Loucy (cell line): ENCODE measurements at regions not wholly inside any gene's neighbourhood (a gene's known extent, or its start where the extent isn't known, plus 50 kb on each side); places are given as distances from the start of the nearest gene placed in this dataset.

Experiments
- H2AFZ ChIP-seq: fragments of 200-600 bp; sonication (generic); 2 replicates; pipeline ENCODE4 v1.6.0; 2016; ENCODE audit warnings: antibody characterized with exemption, mild to moderate bottlenecking, low read length, moderate library complexity
- H3F3A ChIP-seq: fragments of 200-600 bp; 2 replicates; pipeline ENCODE4 v1.6.0; 2016; ENCODE audit warnings: antibody characterized with exemption, low read depth, mild to moderate bottlenecking
- H3K27me3 ChIP-seq: fragments of 200-600 bp; sonication (generic); 2 replicates; pipeline ENCODE4 v1.6.1; 2014; ENCODE audit warnings: low read length, mild to moderate bottlenecking; ENCODE audit not compliant: insufficient read depth, poor library complexity, severe bottlenecking
- H3K36me3 ChIP-seq: fragments of 200-600 bp; sonication (generic); 2 replicates; pipeline ENCODE4 v1.6.1; 2016; ENCODE audit warnings: low read length; ENCODE audit not compliant: insufficient read depth
- H3K4me1 ChIP-seq: fragments of 200-600 bp; sonication (generic); 2 replicates; pipeline ENCODE4 v1.5.1; 2014; ENCODE audit warnings: low read length, mild to moderate bottlenecking; ENCODE audit not compliant: insufficient read depth, poor library complexity, severe bottlenecking
- H3K4me2 ChIP-seq: fragments of 200-600 bp; sonication (generic); 2 replicates; pipeline ENCODE4 v1.6.0; 2014; ENCODE audit warnings: antibody characterized with exemption, low read length, low read depth, mild to moderate bottlenecking; ENCODE audit not compliant: poor library complexity, severe bottlenecking
- H3K4me3 ChIP-seq: fragments of 200-600 bp; sonication (generic); 2 replicates; pipeline ENCODE4 v1.5.1; 2014; ENCODE audit warnings: low read length, mild to moderate bottlenecking, mixed read lengths; ENCODE audit not compliant: poor library complexity, severe bottlenecking
- H3K79me2 ChIP-seq: fragments of 200-600 bp; sonication (generic); 2 replicates; pipeline ENCODE4 v1.6.1; 2014; ENCODE audit warnings: low read length; ENCODE audit not compliant: insufficient read depth
- H3K9ac ChIP-seq: fragments of 200-600 bp; sonication (generic); 2 replicates; pipeline ENCODE4 v1.6.0; 2014; ENCODE audit warnings: mild to moderate bottlenecking, low read depth, low read length, moderate library complexity; ENCODE audit not compliant: poor library complexity, severe bottlenecking
- H3K9me2 ChIP-seq: fragments of 200-600 bp; sonication (generic); replicated peaks from 2 replicates; pipeline ENCODE4 v1.6.1; 2016; ENCODE audit warnings: low read depth, low read length, mixed read lengths
- H3K9me3 ChIP-seq: fragments of 200-600 bp; sonication (generic); 2 replicates; pipeline ENCODE4 v1.6.1; 2014; ENCODE audit warnings: mild to moderate bottlenecking, antibody characterized with exemption, low read length, low read depth; ENCODE audit not compliant: insufficient read depth
- H4K20me1 ChIP-seq: fragments of 200-600 bp; sonication (generic); 2 replicates; pipeline ENCODE4 v1.6.0; 2014; ENCODE audit warnings: antibody characterized with exemption, low read length, mild to moderate bottlenecking; ENCODE audit not compliant: insufficient read depth, poor library complexity, severe bottlenecking
- EZH2phosphoT487 ChIP-seq: fragments of 200-600 bp; IDR thresholded peaks from 2 replicates; pipeline ENCODE4 v1.6.1; 2018; ENCODE audit warnings: antibody characterized with exemption, mild to moderate bottlenecking, moderate library complexity, borderline replicate concordance
- TF ChIP-seq, protein P1 (sequence below): fragments of 200-600 bp; sonication (generic); conservative IDR thresholded peaks from 2 replicates; pipeline ENCODE4 v1.5.1; 2014; ENCODE audit warnings: mild to moderate bottlenecking, antibody characterized with exemption, low read length

DNA sequence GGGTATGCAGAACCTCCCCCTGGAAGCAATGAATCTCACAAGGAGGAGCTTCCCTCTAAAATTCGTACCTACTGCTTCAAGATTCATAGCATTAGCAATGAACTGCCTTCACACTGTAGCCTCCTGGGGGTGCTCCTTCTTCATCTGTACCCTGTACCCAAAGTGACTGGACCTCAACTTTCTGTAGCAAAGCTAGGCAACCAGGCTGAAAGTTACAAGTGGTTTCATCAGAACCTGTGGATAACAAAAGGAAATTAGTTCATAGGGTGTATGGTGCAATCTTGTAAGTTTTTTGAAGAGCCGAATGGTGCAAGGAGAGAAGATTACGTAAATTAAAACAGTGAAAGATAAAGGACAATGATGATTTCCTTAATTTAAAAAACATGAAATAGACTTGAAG lies 1541.7 kb upstream of the FLRT2 start:
- H3K27me3 ChIP-seq, result no peaks in the 10 kb centered on the region
- TF ChIP-seq, protein P1, sequence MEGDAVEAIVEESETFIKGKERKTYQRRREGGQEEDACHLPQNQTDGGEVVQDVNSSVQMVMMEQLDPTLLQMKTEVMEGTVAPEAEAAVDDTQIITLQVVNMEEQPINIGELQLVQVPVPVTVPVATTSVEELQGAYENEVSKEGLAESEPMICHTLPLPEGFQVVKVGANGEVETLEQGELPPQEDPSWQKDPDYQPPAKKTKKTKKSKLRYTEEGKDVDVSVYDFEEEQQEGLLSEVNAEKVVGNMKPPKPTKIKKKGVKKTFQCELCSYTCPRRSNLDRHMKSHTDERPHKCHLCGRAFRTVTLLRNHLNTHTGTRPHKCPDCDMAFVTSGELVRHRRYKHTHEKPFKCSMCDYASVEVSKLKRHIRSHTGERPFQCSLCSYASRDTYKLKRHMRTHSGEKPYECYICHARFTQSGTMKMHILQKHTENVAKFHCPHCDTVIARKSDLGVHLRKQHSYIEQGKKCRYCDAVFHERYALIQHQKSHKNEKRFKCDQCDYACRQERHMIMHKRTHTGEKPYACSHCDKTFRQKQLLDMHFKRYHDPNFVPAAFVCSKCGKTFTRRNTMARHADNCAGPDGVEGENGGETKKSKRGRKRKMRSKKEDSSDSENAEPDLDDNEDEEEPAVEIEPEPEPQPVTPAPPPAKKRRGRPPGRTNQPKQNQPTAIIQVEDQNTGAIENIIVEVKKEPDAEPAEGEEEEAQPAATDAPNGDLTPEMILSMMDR, result no peak
- TF ChIP-seq EZH2phosphoT487, result no peak

DNA sequence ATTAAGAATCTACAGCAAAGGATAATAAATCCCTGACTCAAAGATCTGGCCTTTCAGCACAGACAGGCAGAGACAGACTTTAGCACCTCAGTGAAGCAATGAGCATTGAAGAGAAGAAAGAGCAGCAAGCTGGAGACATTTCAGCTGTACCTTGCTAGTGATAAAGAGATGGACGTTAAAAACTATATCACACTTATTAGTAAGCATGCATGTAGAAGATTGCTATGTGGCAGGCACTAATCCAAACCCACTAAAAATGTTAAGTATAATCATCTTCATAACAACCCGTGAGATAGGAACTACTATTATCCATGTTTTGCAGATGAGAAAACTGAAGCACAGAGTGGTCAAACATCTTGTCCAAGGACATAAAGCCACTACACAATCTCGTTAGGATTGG lies 1538.3 kb upstream of the FLRT2 start:
- H3K9me3 ChIP-seq, result no peaks in the 10 kb centered on the region

More for the DNA sequence above, 1541.7 kb upstream of the FLRT2 start:
- Histone ChIP-seq H3K79me2 (no peaks in the 10 kb centered on the region), H4K20me1 (no peaks in the 10 kb centered on the region), H2AFZ (no peak overlapping the region), H3K4me2 (no peak overlapping the region), H3K36me3 (no peaks in the 10 kb centered on the region), H3K4me1 (no peaks in the 10 kb centered on the region), H3K9me2 (no peaks in the 10 kb centered on the region), H3K9me3 (0 out of 2 replicates have a peak, but pooled peaks cover 3% of the 10 kb centered on the region), H3K4me3 (no peak overlapping the region), H3K9ac (no peak overlapping the region), H3F3A (no peaks in the 10 kb centered on the region)

DNA sequence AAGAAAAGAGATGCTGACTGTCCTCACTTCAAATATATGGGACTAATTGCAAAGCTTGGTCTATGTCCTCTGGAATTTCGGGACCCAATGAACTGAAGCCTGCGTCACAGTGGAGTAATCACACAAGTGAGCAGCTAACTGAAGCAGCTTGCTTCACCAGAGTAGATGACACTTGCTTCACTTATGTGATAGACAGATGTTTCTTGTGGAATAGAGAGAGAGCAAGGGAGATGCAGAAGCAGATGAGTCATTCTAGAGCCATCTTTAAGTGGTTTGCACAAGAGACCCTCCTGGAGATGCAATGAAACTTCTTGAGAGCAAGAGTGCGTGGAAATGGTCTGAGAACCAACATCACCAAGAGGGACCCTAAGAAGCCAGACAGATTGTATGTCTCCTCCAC lies 1537.1 kb upstream of the FLRT2 start:
- no peaks in the 10 kb centered on the region for H3K9me2 ChIP-seq
- H3K4me1 ChIP-seq, result no peaks in the 10 kb centered on the region
- H3K9ac ChIP-seq, result no peak overlapping the region
- H3K4me3 ChIP-seq, result no peak overlapping the region
- TF ChIP-seq EZH2phosphoT487, result no peak
- TF ChIP-seq, protein P1, result no peak
- H3K36me3 ChIP-seq, result no peaks in the 10 kb centered on the region
- H3K79me2 ChIP-seq, result no peaks in the 10 kb centered on the region
- no peak overlapping the region for H2AFZ ChIP-seq
- H4K20me1 ChIP-seq, result no peaks in the 10 kb centered on the region
- no peaks in the 10 kb centered on the region for H3F3A ChIP-seq
- H3K9me3 ChIP-seq, result no peaks in the 10 kb centered on the region
- H3K4me2 ChIP-seq, result no peak overlapping the region
- H3K27me3 ChIP-seq, result no peaks in the 10 kb centered on the region

More for the DNA sequence above, 1538.3 kb upstream of the FLRT2 start:
- H3K4me3 ChIP-seq, result no peak overlapping the region
- H3K9ac ChIP-seq, result no peak overlapping the region
- no peaks in the 10 kb centered on the region for H3K9me2 ChIP-seq
- H4K20me1 ChIP-seq, result no peaks in the 10 kb centered on the region
- no peaks in the 10 kb centered on the region for H3K79me2 ChIP-seq
- H3K4me2 ChIP-seq, result no peak overlapping the region
- H3F3A ChIP-seq, result no peaks in the 10 kb centered on the region
- no peak for TF ChIP-seq EZH2phosphoT487
- TF ChIP-seq, protein P1, result no peak
- H3K4me1 ChIP-seq, result no peaks in the 10 kb centered on the region
- H3K27me3 ChIP-seq, result no peaks in the 10 kb centered on the region
- H3K36me3 ChIP-seq, result no peaks in the 10 kb centered on the region
- no peak overlapping the region for H2AFZ ChIP-seq
